Posterior vena cava (tissue), 2 donors: ENCODE measurements at regions not wholly inside any gene's neighbourhood (a gene's known extent, or its start where the extent isn't known, plus 50 kb on each side); places are given as distances from the start of the nearest gene placed in this dataset.

ENCODE experiments used
- DNase-seq: peaks from one replicate; pipeline ENCODE4 v3.0.0-alpha.2; 2020; ENCODE audit warnings: low spot score
- intact Hi-C, 2 donors: fragments of 100-400 bp; cut with DNase I; formaldehyde crosslinking; loops; one replicate each; pipeline versions ENCODE4 v1.14.1 to v1.14.2; 2022 to 2023
- donor health status: DM: yes; HTN: yes; CAD: no.
- donor health status: DM: yes; HTN: yes; CAD: no.

GRCh38 chr11:130633466-130633865 lies 185.0 kb downstream of the ADAMTS15 start:
- no peak for DNase-seq
- intact Hi-C loops = no loop called here

DNA sequence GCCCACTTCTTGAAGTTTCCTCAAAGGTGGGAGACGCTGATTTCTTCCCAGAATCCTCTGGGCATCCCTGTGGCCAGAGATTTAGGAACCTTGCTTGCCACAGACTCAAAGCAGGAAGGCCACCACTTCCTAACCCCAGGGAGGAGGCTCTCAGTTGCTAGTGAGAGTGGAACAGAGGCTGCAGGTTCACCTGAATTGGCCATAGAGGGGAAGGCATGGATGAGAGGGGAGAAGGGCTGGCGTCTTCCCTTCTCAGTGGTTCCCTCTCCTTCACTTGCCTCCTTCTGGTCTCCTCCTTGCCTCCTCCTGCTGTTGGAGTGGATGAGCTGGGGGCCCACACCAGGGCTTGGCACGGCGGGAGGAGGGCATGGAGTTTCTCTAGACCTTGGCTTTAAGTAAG lies 185.7 kb downstream of the ADAMTS15 start:
- intact Hi-C loops = no loop called here
- no peak for DNase-seq

GRCh38 chr11:130634961-130635473 lies 186.6 kb downstream of the ADAMTS15 start:
- intact Hi-C loops = no loop called here
- no peak for DNase-seq

GRCh38 chr11:130635937-130636630 lies 187.6 kb downstream of the ADAMTS15 start:
- no peak for DNase-seq

GRCh38 chr11:130636722-130637464 lies 188.4 kb downstream of the ADAMTS15 start:
- DNase-seq = no peak
- intact Hi-C loops = no loop called here

More at GRCh38 chr11:130635937-130636630, 187.6 kb downstream of the ADAMTS15 start:
- intact Hi-C loops = no loop called here

DNA sequence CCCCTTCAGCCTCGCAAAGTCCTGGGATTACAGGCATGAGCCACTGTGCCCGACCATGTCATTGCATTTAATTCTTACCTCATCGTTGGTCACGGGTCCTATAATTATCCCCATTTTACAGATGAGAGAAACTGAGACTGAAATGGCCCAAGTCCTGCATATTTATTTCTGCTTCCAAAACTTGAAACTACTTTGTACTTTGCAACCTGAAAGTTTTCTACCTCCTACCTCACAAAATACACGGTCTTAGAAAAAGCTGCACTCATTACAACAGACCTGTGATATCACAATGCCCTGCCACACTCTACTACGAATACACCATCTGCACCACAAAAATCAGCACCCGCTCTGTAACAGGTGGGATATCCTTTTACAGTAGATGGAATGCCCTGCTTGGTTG lies 189.1 kb downstream of the ADAMTS15 start:
- DNase-seq = no peak
- intact Hi-C loops = no loop called here

DNA sequence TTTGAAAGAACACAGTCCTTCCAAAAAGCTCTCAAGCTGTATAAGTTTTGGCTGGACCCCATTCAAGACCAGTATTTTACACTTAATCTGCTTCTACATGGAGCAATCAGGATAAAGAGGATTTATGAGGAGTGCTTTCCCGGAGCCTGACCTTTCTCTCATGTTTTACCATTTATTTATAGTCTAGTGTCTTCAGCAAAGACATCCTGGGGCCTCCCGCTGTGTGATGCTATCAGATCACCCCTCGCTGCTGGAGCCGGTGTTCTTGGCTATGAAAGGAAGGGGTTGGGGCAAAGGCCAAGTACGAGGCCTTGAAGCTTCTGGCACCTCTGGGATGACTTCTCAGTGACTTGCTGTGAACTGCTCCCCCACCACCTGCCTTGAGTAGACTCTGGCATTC lies 189.6 kb downstream of the ADAMTS15 start:
- DNase-seq = no peak
- intact Hi-C loops = no loop called here

DNA sequence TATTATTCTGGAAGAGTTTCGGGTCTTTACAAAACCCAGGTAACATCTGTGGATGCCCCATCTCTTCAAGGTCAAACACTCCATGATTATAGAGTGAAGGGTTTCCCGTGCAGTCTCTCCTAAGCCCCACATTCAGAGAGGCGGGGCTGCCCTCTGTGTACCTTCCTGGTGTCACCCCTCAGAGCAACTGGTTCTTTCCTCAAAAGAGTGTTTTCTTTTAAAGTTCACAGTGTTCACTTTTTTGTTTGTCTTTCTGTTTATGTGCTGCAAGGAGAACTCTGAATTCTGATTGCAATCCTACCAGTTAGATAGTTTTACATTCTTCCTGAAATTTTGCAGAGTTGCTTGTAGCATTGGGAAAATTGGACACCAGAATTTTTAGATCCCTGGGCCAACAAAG lies 190.2 kb downstream of the ADAMTS15 start:
- DNase-seq = no peak
- intact Hi-C loops = no loop called here

DNA sequence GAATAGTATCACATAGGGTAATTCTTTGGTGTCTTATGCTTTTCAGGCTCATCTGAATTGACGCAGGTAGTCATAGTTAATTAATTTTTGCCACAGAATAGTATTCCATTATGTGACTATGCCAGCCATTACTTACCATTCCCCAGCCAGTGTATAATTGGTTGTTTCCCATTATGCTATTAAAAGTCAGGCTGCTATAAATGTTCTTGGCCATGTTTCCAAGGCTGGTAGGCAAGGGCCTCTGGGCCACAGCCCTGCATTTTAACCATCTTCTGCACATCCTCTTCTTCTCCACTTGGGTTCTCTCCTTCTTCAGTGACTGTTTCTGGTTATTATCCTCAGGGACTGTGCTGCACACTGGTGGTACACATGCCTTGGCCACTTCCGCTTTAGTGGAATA lies 190.9 kb downstream of the ADAMTS15 start:
- intact Hi-C loops = no loop called here
- no peak for DNase-seq

DNA sequence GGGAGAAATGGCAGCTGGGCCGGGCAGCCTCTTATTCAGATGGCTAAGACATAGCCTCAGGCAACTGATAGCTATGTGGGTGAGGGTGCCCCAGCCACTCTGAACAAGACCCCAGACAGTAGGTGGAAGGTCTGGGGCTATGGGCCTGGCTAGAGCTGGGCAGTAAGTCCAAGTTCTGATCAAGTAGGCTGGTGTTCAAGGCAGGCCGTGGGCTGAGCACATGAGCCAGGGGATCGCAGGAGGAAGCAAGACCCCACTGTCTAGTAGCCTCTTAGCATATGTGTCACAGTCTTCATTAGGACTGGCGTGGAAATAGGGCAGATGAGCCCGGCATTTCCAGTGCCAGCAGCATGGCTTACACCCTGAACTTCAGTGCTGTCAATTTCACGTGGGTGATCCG lies 192.1 kb downstream of the ADAMTS15 start:
- DNase-seq = no peak
- intact Hi-C loops = no loop called here

DNA sequence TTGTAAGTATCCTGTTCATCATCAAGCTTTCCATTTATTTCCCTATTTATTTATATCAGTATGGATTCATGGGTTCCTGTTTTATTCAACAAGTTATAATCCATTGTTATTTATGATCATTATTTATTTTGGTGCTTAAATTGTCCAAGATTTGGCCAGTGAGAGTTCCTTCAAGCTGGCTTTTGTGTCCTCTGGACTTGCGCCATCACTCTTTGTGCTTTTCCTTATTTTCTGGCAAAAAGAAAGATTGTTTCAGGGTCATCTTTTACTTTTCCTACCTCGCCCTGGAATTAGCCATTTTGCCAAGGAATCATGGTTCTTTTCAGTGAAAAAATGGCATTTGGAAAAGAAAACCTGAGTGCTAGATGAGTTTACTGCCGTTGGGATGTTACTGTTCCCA lies 193.4 kb downstream of the ADAMTS15 start:
- intact Hi-C loops = no loop called here
- no peak for DNase-seq

GRCh38 chr11:130642994-130643393 lies 194.5 kb downstream of the ADAMTS15 start:
- no peak for DNase-seq
- intact Hi-C loops = no loop called here

DNA sequence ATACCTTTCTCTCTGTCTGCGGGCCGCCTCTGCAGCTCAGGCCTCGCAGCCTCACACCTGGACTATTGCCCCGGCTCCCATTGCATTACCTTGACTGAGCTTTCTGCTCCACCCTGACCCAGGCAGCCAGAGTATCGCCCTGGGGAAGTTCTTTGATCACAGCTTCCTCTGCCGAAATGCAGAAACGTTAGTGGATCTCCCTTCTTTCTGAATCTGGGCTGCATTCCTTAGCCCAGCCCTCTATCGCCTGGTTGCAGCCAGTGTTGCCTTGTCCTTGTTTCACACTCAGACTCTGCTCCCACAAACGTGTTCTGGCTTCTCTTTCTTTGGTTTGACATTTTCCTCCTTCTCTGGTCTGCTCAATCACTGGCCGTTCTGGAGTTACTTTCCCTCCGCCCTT lies 195.7 kb downstream of the ADAMTS15 start:
- DNase-seq = no peak
- intact Hi-C loops = no loop called here

GRCh38 chr11:130645164-130645842 lies 196.9 kb downstream of the ADAMTS15 start:
- intact Hi-C loops = no loop called here

DNA sequence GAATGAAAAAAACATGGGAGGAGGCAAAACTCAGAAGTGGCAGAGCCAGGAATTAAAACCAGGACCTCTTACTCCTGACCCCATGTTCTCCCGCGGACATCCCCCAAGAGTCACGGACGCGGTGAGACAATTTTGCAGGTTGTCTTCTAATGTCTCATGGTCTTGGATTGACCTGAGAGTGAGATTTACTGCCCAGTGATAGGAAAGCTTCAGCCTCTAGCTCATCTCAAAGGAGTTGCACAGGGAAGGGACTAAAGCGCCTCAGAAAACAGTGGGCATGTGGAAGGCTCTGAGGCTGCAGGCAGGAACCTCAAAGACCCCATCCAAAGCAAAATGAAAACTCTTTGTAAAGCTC lies 197.4 kb downstream of the ADAMTS15 start:
- DNase-seq = no peak
- intact Hi-C loops = no loop called here

More at GRCh38 chr11:130645164-130645842, 196.9 kb downstream of the ADAMTS15 start:
- DNase-seq = no peak

- DNase-seq = no peak
- intact Hi-C loops = no loop called here
Measured at GRCh38 chr11:130646881-130647280, 198.4 kb downstream of the ADAMTS15 start.

DNA sequence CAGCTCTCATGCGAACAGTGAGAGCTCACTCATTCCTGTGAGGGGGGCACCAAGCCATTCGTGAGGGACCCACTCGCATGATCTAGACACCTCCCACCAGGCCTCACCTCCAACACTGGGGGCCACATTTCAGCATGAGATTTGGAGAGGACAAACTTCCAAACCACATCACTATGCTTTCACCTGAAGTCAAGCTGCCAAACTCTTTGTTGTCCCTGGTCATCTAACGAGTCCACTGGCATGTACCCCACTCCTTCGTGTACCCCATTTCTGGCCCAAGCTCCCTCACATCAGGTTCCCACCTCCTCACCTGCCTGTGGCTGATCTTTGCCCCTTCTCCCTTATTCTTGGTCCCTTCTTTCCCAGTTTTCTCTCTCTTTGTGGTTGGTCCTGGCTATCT lies 198.9 kb downstream of the ADAMTS15 start:
- DNase-seq = no peak
- intact Hi-C loops = no loop called here

- intact Hi-C loops = no loop called here
- DNase-seq = no peak
Measured at GRCh38 chr11:130649801-130650200, 201.4 kb downstream of the ADAMTS15 start.

GRCh38 chr11:130650456-130651030 lies 202.1 kb downstream of the ADAMTS15 start:
- intact Hi-C loops = no loop called here
- DNase-seq = no peak
